Loucy (cell line): ENCODE measurements at regions not wholly inside any gene's neighbourhood (a gene's known extent, or its start where the extent isn't known, plus 50 kb on each side); places are given as distances from the start of the nearest gene placed in this dataset.
"Not testable (repeated sequence)": the region's sequence is repeated elsewhere in the genome, so short reads cannot be mapped to it uniquely, and the experiment has no call there.

Experiments
- H2AFZ ChIP-seq: fragments of 200-600 bp; sonication (generic); 2 replicates; pipeline ENCODE4 v1.6.0; 2016; ENCODE audit warnings: antibody characterized with exemption, mild to moderate bottlenecking, low read length, moderate library complexity
- H3F3A ChIP-seq: fragments of 200-600 bp; 2 replicates; pipeline ENCODE4 v1.6.0; 2016; ENCODE audit warnings: antibody characterized with exemption, low read depth, mild to moderate bottlenecking
- H3K27me3 ChIP-seq: fragments of 200-600 bp; sonication (generic); 2 replicates; pipeline ENCODE4 v1.6.1; 2014; ENCODE audit warnings: low read length, mild to moderate bottlenecking; ENCODE audit not compliant: insufficient read depth, poor library complexity, severe bottlenecking
- H3K36me3 ChIP-seq: fragments of 200-600 bp; sonication (generic); 2 replicates; pipeline ENCODE4 v1.6.1; 2016; ENCODE audit warnings: low read length; ENCODE audit not compliant: insufficient read depth
- H3K4me1 ChIP-seq: fragments of 200-600 bp; sonication (generic); 2 replicates; pipeline ENCODE4 v1.5.1; 2014; ENCODE audit warnings: low read length, mild to moderate bottlenecking; ENCODE audit not compliant: insufficient read depth, poor library complexity, severe bottlenecking
- H3K4me2 ChIP-seq: fragments of 200-600 bp; sonication (generic); 2 replicates; pipeline ENCODE4 v1.6.0; 2014; ENCODE audit warnings: antibody characterized with exemption, low read length, low read depth, mild to moderate bottlenecking; ENCODE audit not compliant: poor library complexity, severe bottlenecking
- H3K4me3 ChIP-seq: fragments of 200-600 bp; sonication (generic); 2 replicates; pipeline ENCODE4 v1.5.1; 2014; ENCODE audit warnings: low read length, mild to moderate bottlenecking, mixed read lengths; ENCODE audit not compliant: poor library complexity, severe bottlenecking
- H3K79me2 ChIP-seq: fragments of 200-600 bp; sonication (generic); 2 replicates; pipeline ENCODE4 v1.6.1; 2014; ENCODE audit warnings: low read length; ENCODE audit not compliant: insufficient read depth
- H3K9ac ChIP-seq: fragments of 200-600 bp; sonication (generic); 2 replicates; pipeline ENCODE4 v1.6.0; 2014; ENCODE audit warnings: mild to moderate bottlenecking, low read depth, low read length, moderate library complexity; ENCODE audit not compliant: poor library complexity, severe bottlenecking
- H3K9me2 ChIP-seq: fragments of 200-600 bp; sonication (generic); replicated peaks from 2 replicates; pipeline ENCODE4 v1.6.1; 2016; ENCODE audit warnings: low read depth, low read length, mixed read lengths
- H3K9me3 ChIP-seq: fragments of 200-600 bp; sonication (generic); 2 replicates; pipeline ENCODE4 v1.6.1; 2014; ENCODE audit warnings: mild to moderate bottlenecking, antibody characterized with exemption, low read length, low read depth; ENCODE audit not compliant: insufficient read depth
- H4K20me1 ChIP-seq: fragments of 200-600 bp; sonication (generic); 2 replicates; pipeline ENCODE4 v1.6.0; 2014; ENCODE audit warnings: antibody characterized with exemption, low read length, mild to moderate bottlenecking; ENCODE audit not compliant: insufficient read depth, poor library complexity, severe bottlenecking
- CTCF ChIP-seq: fragments of 200-600 bp; sonication (generic); conservative IDR thresholded peaks from 2 replicates; pipeline ENCODE4 v1.5.1; 2014; ENCODE audit warnings: mild to moderate bottlenecking, antibody characterized with exemption, low read length
- EZH2phosphoT487 ChIP-seq: fragments of 200-600 bp; IDR thresholded peaks from 2 replicates; pipeline ENCODE4 v1.6.1; 2018; ENCODE audit warnings: antibody characterized with exemption, mild to moderate bottlenecking, moderate library complexity, borderline replicate concordance

GRCh38 chr12:47311010-47311409 is 231.3 kb upstream of the AMIGO2 start:
- H4K20me1 ChIP-seq = no peaks in the 10 kb centered on the region
- no peak overlapping the region for H3K4me3 ChIP-seq
- H3F3A ChIP-seq = 0 out of 2 replicates have a peak, but pooled peaks cover 3% of the 10 kb centered on the region
- TF ChIP-seq EZH2phosphoT487 (no peak), CTCF (no peak)
- H3K9me2 ChIP-seq = no peaks in the 10 kb centered on the region
- H3K36me3 ChIP-seq = no peaks in the 10 kb centered on the region
- no peak overlapping the region for H3K9ac ChIP-seq
- peaks cover 8% of the 10 kb centered on the region for H3K4me1 ChIP-seq
- H3K79me2 ChIP-seq = no peaks in the 10 kb centered on the region
- no peak overlapping the region for H3K4me2 ChIP-seq
- no peaks in the 10 kb centered on the region for H3K9me3 ChIP-seq
- no peaks in the 10 kb centered on the region for H3K27me3 ChIP-seq
- H2AFZ ChIP-seq = no peak overlapping the region

- Histone ChIP-seq H3F3A (0 out of 2 replicates have a peak, but pooled peaks cover 3% of the 10 kb centered on the region), H3K27me3 (no peaks in the 10 kb centered on the region), H3K9me2 (no peaks in the 10 kb centered on the region), H3K4me1 (peaks cover 8% of the 10 kb centered on the region), H3K79me2 (no peaks in the 10 kb centered on the region), H3K9me3 (no peaks in the 10 kb centered on the region), H3K9ac (no peak overlapping the region), H3K4me3 (no peak overlapping the region), H3K4me2 (no peak overlapping the region), H2AFZ (no peak overlapping the region), H4K20me1 (no peaks in the 10 kb centered on the region), H3K36me3 (no peaks in the 10 kb centered on the region)
- TF ChIP-seq CTCF (no peak), EZH2phosphoT487 (no peak)
Measured at GRCh38 chr12:47308672-47309071, 228.9 kb upstream of the AMIGO2 start.

- peak overlapping the region; percentile 34 for H3K9ac ChIP-seq
- H3K27me3 ChIP-seq = no peaks in the 10 kb centered on the region
- peaks cover 8% of the 10 kb centered on the region for H3K4me1 ChIP-seq
- no peaks in the 10 kb centered on the region for H3K79me2 ChIP-seq
- H3K4me2 ChIP-seq = peak overlapping the region; percentile 72
- H3K9me3 ChIP-seq = no peaks in the 10 kb centered on the region
- H3F3A ChIP-seq = 0 out of 2 replicates have a peak, but pooled peaks cover 3% of the 10 kb centered on the region
- no peaks in the 10 kb centered on the region for H3K36me3 ChIP-seq
- peak overlapping the region; percentile 53 for H3K4me3 ChIP-seq
- no peaks in the 10 kb centered on the region for H4K20me1 ChIP-seq
- no peak for TF ChIP-seq EZH2phosphoT487
- peak; percentile 86 for TF ChIP-seq CTCF
- H2AFZ ChIP-seq = no peak overlapping the region; the same call in 1 of the 2 replicates
- H3K9me2 ChIP-seq = no peaks in the 10 kb centered on the region
Measured at GRCh38 chr12:47307680-47308399, 228.1 kb upstream of the AMIGO2 start.

- H3K79me2 ChIP-seq, H3K4me1 ChIP-seq, H2AFZ ChIP-seq, H4K20me1 ChIP-seq, H3K36me3 ChIP-seq, H3F3A ChIP-seq, H3K9me3 ChIP-seq, H3K27me3 ChIP-seq, H3K9me2 ChIP-seq: not testable (repeated sequence)
- peak overlapping the region; percentile 53 for H3K4me3 ChIP-seq
- peak overlapping the region; percentile 72 for H3K4me2 ChIP-seq
- H3K9ac ChIP-seq = peak overlapping the region; percentile 34
Measured at GRCh38 chr12:47306773-47307679, 227.3 kb upstream of the AMIGO2 start.
